RPMI8226 (cell line): ENCODE measurements at regions not wholly inside any gene's neighbourhood (a gene's known extent, or its start where the extent isn't known, plus 50 kb on each side); places are given as distances from the start of the nearest gene placed in this dataset.
"Not testable (repeated sequence)": the region's sequence is repeated elsewhere in the genome, so short reads cannot be mapped to it uniquely, and the experiment has no call there.

Experiments
- DNase-seq: peaks from one replicate; pipeline ENCODE4 v3.0.0-alpha.2; 2015

DNA sequence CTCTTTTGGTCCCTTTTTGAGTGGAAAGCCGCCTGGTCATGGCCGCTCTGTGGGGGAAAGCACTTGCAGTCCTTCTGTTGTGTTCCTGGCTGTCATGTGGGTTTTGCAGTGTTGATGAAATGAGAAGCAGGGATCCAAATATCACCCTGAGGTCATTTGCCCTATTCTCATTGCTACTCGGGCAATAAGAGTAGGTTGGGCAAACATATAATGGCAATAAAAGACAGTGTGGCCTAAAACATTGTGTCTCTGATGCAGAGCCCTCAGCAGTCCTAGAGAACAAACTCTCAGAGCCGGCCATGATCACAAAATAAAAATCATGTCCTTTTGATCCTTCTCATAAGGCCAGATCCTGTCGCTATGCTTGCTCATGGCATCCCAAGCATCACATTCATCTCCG is 361.1 kb upstream of the KLF4 start:
- DNase-seq: no peak

DNA sequence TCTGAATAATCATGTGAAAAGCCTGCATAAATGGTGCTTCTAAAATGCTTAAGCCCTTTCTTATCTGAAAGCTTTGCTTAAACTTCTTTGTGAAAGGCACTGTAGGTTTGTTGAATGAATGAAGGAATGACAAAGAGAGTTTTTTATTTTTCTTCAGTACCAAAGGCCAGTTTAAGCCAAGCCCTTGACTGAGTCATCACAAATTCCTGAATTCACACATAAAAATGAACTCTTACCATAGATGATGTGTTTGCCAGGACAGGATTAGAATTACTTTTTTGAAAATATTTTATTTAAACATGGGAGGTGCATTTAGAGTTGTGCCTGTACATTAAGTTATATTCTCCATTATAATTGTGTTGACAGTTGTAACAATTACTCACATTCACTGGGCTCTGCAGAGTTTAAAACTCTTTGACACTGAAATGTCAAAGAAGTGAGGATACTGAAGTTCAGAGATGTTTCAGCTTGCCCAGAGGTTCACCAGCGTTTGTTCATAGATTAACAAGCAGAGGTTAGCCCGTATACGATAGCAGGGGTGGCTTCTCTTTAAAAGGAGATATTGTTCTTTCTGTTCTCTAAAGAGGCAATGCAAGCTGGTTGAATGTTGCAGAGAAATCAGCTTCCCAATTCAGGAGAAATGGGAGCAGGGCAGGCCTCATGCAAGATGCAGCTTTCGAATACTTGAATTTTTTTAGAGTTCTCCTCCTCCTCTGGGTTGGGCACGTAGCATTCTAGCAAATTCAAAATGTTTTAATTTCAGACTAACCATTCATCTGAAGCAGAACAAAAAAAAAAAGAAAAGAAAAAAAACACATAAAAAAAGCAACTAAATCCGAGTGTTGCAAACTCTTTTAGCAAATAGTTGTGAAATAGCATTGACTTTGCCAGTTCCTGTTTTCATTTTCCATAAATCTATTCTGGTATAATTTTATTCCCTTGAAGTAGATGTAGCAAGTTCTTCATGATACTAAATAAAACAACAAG is 358.7 kb upstream of the KLF4 start:
- DNase-seq: no peak

DNA sequence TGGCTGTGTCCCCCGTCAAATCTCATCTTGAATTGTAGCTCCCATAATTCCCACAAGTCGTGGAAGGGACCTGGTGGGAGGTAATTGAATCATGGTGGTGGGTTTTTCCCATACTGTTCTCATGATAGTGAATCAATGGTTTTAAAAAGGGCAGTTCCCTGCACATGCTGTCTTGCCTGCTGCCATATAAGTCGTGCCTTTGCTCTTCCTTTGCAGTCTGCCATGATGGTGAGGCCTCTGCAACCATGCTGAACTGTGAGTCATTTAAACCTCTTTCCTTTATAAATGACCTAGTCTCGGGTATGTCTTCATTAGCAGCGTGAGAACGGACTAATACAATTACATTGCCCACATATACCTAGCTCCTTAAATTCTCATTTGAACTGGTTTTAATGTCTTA is 353.0 kb upstream of the KLF4 start:
- no peak for DNase-seq

DNA sequence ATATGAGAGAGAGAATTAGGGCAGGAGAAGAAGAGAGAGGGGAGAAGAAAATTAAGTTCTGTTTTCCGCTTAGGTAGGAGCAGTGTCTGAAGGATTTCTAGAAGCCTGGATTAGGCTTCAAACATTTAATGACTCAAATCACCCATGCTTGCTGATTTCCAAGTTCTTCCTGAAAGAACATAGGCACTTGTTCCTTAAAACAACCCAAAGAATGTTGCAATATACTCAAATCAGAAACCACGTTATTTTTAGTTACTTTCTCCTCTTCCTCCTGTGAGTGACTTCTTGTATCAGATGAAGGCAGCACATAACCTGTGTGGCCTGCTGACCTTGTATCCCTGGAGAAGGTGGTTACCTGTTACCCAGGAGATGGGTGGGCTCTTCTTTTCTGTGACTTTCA is 351.5 kb upstream of the KLF4 start:
- no peak for DNase-seq

DNA sequence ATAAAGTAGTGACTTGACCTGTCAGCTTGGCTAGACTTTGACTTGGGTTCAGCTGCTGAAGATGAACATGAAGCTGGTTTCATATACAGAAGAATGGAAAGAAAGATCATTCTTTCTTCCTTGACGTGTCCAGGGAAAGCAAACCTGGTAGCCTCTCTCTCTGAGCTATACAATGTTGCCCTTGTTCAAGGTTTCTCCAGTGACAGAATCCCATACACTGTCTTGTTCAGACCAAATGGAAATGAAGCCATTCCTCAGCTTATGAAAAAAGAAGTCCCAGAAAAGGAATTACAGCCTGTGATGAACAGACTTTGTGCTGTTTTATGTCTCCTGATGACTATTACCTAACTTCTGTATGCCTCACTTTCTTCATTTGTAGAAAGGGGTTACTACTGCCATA is 349.8 kb upstream of the KLF4 start:
- DNase-seq: no peak

DNA sequence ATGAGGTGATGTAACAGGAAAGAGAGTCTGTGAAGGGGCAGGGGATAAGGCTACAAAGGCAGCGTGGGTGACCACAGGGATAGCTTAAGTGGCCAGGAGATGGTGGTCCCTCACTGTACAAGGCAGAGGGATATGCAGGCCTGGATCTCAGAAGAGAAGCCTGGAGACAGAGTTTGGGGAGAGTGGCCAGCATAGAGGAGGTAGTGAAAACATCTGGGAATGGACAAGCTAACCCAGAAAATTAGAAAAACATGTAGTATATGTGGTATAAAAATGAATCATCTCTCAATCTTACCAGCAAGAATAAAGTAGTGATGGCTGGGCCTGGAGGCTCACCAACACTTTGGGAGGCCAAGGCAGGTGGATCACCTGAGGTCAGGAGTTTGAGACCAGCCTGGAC is 349.2 kb upstream of the KLF4 start:
- DNase-seq: no peak

DNA sequence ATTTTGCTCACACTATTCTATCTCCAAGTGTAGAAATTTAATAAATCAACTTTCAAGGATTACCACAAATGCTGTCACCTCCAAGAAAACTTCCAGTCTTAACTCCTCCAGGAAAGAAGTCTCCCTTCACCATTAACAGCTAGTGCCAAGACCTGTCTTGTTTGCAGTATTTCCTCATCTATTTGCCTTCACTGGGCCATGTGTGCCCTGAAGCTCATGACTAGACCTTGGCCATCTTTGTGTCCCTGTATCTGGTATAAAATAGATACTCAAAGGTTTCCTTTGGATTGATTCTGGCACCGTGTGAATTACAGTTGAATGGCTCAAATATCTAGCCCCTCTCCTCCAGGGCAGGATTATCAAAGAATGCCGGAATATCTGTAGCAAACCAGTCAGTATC is 346.7 kb upstream of the KLF4 start:
- no peak for DNase-seq

DNA sequence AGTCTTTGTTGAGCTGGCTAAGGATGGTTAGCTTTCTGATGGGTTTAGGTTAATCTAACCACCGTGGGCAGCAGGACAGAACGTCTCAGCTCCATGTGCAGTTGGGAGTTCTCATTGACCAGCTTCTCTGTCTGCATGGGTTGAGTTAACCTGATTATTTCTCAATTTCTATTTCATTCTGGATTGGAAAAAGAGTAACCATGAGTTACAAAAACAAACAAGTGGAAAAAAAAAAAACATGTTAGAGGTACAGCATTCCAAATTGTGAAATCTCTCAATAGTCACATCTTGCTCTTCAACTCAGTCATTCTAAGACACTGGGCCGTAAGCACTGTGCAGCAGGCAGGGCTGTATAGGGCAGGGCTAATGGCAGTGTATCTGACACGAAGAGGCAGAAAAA is 343.7 kb upstream of the KLF4 start:
- DNase-seq: no peak

DNA sequence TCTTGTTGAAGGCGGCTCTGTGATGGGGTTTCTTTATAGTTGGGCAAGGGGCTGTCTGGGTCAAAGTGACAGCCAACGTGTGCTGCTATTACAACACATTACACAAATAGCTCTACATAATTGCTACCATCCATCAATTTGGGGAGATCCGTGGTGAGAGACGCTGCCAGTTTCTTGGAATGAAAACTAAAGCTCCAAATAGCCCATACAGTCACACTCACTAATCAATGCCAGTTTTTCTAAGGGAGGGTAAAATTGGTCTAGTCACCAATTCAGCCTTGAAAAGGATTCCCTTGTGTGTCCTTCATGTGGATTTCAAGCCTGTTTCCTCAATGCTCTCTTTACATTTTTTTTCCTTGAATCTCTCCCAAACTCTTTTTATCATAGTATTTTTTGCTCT is 343.3 kb upstream of the KLF4 start:
- no peak for DNase-seq

DNA sequence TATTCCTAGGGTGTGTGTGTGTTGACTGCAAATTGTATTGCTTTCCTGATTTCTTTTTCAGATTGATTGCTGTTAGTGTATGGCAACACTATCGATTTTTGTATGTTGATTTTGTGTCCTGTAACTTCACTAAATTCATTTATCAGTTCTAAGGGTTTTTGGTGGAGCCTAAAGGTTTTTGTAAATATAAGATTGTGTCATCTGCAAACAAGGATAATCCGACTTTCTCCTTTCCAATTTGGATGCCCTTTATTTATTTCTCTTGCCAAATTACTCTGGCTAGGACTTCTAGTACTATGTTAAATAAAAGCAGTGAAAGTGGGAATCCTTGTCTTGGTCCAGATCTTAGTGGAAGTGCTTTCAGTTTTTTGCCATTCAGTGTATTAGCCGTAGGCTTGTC is 340.9 kb upstream of the KLF4 start:
- no peak for DNase-seq

DNA sequence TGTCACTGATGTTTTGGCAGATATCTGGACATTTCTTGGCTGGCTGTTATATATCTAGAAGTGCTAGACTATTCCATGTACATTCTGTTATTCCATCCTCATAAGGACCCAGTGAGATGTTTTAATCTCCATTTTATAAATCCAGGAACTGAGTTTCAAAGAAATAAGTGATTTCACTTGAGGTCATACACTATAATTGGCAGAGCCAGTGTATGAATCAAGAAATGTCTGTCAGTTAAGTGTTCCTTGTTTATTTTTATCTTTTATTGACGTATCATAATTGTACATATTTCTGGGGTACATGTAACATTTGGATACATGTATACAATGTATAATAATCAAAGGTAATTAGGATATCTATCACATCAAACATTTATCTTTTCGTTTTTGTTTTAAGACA is 338.3 kb upstream of the KLF4 start:
- DNase-seq: no peak

DNA sequence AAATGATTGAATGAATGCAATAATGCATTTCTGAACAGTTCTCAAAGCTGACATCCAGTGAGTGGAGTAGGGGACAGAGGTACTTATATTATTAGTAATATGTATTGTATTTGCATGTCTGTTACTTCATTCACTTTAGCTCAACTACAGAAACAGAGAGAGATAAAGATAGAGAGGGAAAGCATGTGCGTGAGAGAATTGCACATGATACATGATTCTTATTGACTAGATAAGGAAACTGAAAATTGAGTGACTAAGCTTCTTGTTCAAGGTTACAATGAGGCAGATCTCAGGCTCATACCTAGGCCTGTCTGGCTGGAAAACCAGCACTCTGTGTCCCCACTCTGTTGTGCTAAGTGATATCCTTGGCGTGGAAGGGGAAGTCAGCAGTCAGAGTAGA is 337.7 kb upstream of the KLF4 start:
- DNase-seq: no peak

DNA sequence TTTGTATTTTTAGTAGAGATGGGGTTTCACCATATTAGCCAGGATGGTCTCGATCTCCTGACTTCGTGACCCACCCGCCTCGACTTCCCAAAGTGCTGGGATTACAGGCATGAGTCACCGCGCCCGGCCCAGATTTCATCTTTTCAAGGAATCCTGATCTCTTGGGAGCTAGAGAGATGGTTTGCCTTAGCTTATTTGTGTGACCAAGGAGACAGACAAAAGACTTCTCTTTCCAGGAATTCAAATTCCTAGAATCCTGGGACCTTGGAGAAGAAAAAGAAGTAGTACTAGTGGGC is 337.1 kb upstream of the KLF4 start:
- not testable (repeated sequence) for DNase-seq

DNA sequence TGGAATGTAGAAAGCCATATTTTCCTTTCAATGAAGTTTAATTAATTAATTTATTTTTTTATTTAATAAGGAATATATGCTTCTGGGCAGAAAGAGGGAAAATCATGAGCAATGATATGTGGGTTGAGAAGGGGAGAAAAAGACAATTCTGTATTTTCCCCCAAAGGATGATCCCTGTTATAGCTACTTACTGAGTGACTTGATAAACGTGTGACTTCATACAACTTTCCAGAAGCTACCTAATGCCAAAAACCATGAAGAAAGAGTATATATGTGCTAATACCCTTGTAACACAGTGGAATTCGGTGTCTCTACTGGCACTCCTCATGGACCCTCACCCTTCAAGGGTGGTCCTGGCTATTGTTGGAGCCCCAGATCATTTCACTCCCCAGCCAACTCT is 335.0 kb upstream of the KLF4 start:
- DNase-seq: no peak

DNA sequence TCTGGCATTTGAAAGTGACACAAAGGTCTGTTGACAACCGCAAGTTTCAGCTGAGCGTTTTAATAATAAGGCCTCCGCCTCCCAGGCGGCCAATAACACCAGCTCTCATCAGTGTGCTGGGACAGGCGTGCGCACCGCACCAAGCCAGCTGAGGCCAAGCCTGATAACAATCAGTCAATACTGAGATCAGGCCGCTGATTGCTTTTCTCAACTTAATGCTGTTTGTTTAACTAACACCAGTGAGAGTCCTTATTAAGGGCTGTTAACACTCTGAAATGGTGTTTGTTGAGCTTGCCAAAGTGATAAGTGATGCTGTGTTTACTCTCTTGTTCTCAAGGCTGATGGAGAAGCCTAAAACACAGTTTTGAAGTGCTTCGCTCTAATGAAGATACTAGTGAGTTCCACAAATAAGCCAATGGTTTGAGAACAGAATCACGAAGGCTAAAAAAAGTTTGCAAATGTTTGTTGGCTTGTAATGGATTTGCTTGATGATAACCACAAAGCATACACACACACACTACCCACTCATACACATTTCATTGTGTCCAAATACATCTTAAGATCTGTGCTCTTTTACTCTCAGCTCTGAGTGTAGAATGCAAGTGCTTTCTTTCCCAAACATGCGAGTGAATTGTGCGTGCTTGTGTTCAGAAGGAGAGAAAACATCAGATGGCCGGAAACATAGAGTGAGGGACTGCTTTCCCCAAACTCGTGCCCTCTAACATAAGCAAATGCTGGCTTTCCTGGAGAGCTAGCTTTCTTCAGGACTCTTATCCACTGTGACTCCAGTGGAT is 330.4 kb upstream of the KLF4 start:
- DNase-seq: no peak

DNA sequence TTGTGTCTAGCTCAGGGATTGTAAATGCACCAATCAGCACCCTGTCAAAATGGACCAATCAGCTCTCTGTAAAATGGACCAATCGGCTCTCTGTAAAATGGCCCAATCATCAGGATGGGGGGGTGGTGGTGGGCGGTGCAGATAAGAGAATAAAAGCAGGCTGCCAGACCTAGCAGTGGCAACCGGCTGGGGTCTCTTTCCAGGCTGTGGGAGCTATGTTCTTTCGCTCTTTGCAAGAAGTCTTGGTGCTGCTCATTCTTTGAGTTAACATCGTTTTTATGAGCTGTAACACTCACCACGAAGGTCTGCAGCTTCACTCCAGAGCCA is 328.9 kb upstream of the KLF4 start:
- DNase-seq: not testable (repeated sequence)

DNA sequence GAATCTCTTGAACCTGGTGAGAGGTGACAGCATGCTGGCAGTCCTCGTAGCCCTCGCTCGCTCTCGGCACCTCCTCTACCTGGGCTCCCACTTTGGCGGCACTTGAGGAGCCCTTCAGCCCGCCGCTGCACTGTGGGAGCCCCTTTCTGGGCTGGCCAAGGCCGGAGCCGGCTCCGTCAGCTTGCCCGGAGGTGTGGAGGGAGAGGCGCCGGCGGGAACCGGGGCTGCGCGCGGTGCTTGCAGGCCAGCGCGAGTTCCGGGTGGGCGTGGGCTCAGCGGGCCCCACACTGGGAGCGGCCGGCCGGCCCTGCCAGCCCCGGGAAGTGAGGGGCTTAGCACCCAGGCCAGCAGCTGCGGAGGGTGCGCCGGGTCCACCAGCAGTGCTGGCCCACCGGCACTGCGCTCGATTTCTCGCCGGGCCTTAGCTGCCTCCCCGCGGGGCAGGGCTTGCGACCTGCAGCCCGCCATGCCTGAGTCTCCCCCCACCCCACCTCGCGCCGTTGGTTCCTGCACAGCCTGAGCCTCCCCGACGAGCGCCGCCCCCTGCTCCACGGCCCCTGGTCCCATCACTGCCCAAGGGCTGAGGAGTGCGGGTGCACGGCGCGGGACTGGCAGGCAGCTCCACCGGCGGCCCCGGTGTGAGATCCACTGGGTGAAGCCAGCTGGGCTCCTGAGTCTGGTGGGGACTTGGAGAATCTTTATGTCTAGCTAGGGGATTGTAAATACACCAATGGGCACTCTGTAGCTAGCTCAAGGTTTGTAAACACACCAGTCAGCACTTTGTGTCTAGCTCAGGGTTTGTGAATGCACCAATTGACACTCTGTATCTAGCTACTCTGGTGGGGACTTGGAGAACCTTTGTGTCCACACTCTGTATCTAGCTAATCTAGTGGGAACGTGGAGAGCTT is 328.3 kb upstream of the KLF4 start:
- DNase-seq: not testable (repeated sequence)

DNA sequence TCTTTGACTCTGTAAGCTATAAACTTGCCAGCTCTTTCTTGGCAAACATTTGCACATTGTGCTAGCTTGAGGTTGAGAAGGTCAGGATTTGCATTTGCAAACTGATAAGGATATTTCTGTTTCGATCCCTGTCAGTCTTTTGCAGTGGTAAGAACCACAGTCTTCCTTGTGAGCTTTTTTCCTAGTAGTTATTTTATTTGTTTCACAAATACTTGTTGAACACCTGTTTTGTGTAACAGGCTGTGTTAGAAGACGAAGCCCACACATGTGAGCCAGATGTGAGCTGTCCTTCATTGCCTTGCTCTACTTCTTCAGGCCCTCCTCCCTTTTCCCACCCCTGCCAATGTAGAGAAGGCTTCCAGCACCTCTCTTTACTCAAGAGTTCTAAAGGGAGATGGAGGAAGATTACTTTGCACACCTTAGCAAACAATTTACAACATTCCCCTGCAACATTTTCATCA is 327.0 kb upstream of the KLF4 start:
- no peak for DNase-seq

DNA sequence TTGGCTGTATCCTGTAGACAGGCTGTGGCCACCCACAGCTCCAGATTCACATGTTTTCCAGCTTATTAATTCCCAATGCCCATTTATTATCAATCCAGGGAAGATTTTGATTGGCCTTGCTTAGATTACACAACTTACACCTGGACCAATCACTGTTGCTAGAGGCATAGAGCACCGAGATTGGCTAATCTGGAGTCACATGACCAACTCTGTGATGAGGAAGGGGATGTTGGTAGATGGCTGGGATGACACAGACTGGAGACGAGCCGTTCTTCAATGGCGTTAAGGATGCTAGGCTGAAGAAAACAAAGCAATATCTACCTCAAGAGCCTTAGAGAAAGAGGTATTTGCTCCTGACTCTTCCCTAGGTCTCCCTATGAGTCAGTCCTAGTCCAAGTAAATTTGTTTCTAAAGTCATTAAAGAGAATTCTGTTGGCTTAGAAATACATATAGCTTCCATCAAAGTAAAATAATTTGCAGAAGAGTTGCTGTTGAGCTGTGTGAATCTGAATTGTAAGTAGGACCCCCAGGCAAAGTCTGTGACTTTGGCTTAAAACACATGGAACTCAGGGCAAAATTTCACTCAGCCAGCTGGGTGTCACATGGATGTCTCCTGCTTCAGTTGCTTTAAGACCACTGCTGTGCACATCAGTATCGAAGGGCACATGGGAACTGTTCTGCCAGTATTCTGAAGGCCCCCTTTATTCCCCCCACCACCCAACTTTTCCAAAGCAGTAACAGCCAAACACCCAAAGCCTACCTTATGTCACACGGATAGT is 326.4 kb upstream of the KLF4 start:
- DNase-seq: no peak

DNA sequence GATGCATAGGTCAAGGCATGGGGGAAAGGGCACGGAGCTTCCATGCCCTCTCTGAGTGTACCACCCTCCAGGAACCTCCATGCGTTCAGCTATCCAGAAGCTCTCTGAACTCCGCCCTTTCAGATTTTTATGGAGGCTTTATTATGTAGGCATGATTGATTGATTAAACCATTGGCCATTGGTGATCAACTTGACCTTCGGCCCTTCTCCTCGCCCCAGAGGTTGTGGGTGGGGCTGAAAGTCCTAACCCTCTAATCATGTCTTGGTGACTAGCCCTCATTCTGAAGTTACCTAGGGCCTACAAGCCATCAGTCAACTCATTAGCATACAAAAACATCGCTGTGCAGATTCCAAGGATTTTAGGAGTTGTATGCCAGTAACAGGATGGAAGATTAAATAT is 323.7 kb upstream of the KLF4 start:
- no peak for DNase-seq

DNA sequence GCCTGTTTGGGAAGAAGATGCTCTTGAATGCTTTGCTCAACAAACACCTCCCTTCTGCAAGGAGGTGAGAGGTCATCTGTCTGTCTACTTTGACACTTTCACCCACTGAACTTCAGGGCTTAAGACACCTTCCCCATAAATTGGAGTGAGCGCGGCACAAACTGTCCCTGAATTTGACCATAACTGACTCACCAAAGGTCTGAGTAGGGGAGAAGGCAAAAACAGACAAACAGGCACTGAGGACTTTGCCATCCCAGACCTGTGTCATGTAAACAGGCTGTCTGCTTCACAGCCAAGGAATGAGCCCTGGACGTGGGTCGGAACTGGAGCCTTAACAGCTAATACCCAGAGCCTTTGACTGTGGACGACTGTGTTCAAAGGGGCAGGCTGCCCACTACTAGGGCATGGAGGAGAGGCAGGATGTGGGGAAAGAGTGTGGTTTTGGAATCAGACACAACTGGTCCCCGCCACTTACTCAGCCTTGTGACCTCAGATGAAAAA is 320.9 kb upstream of the KLF4 start:
- no peak for DNase-seq

DNA sequence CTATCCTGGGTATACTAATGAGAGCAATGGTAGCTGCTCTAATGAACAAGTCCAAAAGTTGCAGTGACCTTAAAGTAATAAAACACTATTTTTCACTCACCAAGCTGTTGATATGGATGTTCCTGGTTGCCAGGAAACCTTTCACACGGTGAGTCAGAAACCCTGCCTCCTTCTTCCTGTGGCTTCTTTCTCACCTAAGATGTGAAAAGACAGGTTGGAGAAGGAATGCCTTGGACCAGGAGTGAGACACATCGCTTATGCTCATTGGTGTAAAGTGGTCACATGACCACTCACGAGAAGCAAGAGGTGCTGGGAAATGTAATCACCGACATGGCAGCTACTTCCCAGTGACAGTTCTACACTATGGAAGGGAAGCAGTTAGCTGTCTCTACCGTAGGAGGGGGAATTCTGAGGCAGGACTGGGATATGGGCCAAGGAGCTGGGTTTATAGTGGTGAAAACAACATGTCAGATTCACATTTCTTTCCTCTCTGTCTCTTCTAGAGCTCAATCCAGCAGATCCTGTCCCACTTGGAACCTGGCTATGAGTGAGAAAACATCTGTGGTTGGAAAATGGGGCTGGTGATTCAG is 320.4 kb upstream of the KLF4 start:
- DNase-seq: no peak
